CD4-positive, alpha-beta T cell treated with Interleukin-17A for 4 hours (primary cell): ENCODE measurements at regions not wholly inside any gene's neighbourhood (a gene's known extent, or its start where the extent isn't known, plus 50 kb on each side); places are given as distances from the start of the nearest gene placed in this dataset.
"Not testable (repeated sequence)": the region's sequence is repeated elsewhere in the genome, so short reads cannot be mapped to it uniquely, and the experiment has no call there.

Source experiments
- DNase-seq: peaks from one replicate; pipeline ENCODE4 v3.0.0-alpha.2; 2020; ENCODE audit warnings: mixed read lengths

DNA sequence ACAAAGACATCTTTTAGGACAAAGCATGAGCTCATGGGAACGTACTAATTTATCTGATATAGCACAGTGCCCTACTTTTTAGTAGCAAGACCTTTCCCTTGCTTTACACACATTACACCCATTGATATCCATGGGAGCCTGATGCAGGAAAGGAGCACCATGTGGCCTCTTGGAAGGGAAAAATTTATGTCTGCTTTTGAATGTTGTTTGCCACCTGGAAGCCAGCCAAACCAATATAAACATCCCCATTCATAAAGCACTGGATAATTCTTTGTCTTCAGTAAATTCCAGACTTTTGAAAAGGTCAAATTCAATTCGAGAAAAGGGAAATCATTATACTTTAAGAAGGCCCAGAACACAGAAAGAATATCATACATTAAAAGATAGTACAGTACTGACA is 152.3 kb upstream of the BEND6 start:
- DNase-seq = no peak

DNA sequence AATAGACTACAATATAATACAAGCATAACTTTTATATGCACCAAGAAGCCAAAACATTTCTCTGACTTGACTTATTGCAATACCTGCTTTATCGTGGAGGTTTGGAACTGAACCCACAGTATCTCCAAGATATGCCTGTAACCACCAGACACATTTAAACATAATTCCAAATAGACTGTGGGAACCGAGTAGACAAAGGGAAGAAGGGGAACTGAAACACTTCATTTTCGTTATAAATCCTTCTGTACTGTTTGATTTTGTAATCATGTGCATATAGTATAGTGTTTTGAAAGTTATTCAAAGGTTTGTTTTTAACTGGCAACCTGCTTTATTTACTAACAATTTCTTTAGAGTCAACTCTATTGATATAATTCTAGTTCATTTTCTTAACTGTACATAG is 154.9 kb upstream of the BEND6 start:
- DNase-seq = no peak

DNA sequence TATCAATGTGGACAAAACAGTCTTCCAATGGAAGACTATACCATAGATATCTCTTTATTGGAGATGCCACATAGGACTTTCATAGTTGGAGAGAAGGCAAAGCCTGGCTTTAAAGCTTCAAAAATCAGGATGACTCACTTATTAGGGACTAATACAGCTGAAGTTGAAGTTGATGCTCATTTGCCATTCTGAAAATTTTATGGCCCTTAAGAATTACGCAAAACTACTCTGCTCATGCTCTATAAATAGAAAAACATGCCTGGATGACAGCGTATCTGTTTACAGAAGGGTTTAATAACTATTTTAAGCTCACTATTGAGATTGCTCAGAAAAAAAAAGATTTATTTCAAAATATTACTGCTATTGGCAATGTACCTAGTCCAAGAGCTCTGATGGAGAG is 155.5 kb upstream of the DST start:
- no peak for DNase-seq

DNA sequence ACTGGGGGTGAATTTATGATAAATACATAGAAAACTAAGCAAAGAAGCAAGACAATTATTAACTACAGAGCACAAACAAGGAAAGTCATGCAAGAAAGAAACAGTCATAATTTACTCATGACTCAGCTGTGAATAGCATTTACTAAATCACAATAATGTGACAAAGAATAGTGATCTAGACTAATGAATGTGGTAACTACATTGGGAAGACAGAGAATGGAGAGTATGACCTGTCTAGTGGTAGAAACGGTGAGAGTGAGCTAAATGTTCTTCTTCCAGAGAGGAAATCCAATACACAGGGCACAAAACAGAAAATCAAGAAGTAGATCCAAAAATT is 153.5 kb upstream of the DST start:
- no peak for DNase-seq

DNA sequence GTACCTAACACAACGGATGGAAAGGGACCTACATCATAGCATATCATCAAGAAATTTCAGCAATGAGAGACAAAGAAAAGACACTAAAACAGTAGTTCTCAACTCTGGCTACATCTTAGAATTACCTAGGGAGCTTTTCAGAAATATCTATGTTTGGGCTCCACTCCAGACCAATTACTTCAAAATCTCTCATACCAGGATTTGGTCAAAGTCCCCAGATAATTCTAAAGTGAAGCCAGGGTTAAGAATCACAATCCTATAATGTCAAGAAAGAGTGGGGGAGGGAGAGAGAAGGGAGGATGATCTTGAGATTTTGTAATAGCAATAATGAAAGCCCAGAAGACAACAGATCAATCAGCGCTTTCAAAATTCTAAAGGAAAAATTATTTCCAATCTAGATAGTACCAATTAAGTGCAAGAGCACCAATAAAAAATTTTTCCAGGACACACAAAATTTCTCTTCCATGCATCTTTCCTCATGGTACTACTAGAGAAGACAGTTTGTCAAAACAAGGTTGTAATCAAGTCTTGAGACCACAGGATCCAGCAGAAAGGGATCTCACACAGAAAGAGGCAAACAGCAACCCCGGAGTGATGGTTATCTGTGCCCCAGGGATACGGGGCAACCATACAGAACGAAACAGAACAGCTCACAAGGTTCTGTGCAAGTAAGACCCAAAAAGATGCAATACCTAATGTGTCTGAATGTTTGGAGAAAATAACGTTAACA is 152.9 kb upstream of the DST start:
- DNase-seq = no peak

DNA sequence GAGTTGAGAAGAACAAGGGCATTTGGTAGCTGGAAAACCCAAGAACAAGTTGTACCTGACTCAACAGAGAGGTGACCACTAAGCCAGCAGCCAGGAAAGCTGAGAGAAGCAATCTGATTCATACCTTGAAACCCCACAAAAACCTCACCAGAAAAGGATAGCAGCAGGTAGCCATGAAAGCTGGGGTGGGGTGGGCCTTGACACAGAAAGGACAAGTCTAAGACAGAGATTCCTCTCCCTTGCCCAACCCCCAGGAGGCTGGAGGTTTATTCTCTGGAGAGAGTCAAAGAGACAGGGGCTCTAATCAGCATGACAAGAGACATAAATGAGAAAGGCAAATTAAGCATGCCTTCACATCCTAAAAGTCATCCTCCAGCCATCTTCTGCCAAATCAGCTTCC is 151.7 kb upstream of the DST start:
- no peak for DNase-seq

DNA sequence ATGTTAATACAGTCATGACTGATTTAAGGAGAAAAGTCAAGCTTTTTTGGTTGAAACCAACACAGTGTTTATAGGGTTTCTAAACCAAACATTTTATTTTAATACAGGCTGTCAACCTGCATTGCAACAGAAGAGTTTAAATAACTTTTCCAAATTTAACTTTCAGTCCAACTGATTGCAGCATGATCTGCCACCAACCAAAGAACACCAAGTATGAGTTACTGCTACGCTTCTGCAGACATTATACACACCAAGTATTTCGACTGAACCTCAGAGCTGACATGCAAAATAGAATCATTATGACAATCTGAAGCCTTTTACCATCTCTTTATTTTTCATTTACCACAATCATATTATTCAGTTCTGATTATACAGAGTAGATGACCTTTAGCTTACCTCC is 151.2 kb upstream of the DST start:
- no peak for DNase-seq

DNA sequence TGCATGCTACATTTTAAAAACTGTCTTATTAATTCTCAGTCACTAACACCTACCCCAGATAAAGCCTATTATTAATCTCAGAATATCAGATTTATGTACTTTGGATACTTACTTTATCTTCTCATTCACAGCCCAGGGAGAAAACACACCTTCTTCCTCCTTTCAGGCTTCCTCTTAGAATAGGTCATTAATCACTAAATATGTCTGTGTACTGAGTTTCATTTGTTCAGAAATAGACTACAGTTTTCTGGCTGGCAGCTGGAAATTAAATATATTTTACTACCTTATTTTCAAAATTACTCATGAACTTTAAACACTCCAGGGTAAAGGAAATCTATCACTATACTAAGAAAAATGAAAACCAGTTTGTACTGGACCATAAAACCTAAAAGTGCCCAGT is 147.7 kb upstream of the DST start:
- DNase-seq = no peak

DNA sequence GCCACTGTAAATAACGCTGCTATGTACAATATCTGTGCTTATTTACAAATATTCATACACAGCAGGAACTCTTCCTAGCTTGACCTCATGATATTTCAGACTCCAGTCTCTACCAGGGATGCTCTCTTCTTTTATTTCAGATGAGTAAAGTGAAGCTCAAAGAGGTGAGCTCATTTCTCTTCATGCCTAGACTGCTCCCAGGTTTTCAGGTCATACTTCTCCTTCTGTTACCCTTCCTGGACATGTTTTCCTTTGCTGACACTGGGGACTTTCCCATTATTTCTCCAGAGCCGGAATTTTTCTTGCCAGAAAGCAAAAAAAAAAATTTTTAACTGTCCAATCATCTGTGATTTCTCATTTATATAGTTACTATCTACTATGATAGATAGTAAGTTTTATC is 147.2 kb upstream of the DST start:
- no peak for DNase-seq

DNA sequence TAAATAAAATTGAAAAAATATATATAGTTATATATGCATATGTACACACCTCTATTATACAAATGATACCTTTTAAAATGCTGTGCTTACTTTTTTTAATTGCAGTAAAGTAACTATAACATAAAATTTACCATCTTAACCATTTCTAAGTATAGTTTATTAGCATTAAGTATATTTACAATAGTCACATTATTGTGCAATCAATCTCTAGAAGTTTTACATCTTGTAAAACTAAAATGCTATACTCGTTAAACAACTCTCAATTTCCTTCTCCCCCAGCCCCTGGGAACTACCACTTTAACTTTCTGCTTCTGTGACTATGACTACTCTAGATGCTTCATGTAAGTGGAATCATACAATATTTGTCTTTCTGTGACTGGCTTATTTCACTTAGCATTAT is 146.7 kb upstream of the DST start:
- DNase-seq = no peak

DNA sequence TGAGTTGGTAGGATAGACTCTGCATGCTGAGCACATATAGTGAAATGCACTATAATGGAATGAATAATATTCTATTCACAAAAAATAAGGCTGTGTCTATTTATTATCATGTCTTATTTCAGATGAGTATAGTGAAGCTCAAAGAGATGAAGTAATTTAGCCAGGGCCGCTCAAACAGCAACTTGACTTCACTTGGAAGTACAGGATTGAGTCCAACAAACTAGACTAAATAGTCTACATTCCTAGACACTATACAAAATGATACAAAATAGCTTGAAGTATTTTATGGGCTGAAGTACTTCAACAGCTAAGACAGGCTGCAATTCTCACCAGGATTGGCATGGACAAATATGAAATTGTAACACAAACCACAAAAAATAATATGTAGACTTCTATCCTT is 144.5 kb upstream of the DST start:
- no peak for DNase-seq

DNA sequence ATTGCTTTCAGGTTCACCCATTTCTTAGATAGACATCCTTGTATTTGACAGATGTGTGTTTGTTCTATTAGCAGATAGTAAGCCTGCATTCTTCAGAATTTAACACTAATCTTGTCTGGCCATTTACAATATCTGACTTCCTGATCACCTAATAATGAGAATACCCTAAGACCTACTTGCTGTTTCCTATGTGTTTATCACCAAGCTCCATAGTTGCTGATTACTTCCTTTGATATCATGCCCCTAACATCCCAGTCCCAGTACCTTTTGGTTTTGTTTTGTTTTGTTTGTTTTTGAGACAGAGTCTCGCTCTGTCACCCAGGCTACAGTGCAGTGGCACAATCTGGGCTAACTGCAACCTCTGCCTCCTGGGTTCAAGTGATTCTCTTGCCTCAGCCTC is 143.6 kb upstream of the DST start:
- DNase-seq = no peak

DNA sequence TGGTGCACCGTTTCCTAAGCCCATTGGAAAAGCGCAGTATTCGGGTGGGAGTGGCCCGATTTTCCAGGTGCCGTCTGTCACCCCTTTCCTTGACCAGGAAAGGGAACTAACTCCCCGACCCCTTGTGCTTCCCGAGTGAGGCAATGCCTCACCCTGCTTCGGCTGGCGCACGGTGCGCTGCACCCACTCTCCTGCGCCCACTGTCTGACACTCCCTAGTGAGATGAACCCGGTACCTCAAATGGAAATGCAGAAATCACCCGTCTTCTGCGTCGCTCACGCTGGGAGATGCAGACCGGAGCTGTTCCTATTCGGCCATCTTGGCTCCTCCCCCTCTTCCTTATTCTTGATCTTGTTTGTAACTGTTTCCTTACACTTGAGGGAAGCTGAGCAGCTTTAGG is 142.8 kb upstream of the DST start:
- not testable (repeated sequence) for DNase-seq

DNA sequence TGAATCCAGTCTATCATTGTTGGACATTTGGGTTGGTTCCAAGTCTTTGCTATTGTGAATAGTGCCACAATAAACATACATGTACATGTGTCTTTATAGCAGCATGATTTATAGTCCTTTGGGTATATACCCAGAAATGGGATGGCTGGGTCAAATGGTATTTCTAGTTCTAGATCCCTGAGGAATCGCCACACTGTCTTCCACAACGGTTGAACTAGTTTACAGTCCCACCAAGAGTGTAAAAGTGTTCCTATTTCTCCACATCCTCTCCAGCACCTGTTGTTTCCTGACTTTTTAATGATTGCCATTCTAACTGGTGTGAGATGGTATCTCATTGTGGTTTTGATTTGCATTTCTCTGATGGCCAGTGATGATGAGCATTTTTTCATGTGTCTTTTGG is 137.4 kb upstream of the DST start:
- not testable (repeated sequence) for DNase-seq

DNA sequence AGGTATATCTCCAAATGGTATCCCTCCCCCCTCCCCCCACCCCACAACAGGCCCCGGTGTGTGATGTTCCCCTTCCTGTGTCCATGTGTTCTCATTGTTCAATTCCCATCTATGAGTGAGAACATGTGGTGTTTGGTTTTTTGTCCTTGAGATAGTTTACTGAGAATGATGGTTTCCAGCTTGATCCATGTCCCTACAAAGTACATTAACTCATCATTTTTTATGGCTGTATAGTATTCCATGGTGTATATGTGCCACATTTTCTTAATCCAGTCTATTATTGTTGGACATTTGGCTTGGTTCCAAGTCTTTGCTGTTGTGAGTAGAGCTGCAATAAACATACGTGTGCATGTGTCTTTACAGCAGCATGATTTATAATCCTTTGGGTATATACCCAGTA is 135.8 kb upstream of the DST start:
- not testable (repeated sequence) for DNase-seq

DNA sequence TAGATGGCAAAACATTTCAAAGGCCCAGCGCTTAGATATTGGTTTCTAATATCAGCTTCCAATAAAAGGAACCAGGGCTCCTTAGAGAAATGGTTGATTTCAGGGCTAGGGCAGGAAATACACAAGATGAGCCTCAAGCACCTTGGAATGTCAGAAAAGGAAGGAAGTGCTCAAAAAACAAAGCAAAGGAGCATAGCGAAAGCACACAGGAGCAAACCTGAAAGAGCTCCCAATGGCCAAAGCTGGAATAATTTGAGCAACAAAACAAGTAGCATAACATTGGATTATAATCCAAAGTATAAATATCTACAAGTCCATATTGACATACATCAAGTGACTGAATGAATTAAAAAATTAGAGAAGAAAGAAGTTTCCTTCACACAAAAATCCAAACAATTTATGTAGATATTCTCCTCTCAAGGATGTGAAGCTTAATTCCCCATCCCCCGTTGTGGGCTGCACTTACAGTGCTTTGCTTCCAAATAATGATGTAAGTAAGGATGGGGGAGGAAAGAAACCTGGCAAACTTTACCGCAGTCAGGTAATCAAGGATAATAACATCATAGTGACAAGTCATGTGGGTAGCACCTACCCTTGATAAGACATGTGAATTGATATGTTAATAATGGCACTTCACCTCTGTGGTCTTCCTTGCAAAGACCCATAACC is 132.9 kb upstream of the DST start:
- no peak for DNase-seq

DNA sequence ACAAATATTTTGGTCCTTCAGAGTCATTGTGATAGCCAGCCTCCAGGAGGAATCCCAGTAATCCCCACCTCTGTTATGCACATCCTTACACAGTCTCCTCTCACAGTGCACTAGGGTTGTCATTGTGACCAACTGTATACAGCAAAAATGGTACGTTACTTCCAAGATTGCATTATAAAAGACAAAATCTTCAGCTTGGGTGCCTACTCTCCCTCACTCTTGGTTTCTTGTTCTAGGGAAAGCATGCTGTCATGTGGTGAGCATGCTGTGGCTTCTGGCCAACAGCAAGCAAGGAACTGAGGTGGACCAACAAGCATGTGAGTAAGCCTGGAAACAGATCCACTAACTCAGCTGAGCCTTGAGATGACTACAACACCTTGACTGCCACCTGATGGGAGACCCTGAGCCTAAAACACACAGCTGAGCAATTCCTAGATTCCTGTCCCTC is 130.1 kb upstream of the DST start:
- DNase-seq = no peak

DNA sequence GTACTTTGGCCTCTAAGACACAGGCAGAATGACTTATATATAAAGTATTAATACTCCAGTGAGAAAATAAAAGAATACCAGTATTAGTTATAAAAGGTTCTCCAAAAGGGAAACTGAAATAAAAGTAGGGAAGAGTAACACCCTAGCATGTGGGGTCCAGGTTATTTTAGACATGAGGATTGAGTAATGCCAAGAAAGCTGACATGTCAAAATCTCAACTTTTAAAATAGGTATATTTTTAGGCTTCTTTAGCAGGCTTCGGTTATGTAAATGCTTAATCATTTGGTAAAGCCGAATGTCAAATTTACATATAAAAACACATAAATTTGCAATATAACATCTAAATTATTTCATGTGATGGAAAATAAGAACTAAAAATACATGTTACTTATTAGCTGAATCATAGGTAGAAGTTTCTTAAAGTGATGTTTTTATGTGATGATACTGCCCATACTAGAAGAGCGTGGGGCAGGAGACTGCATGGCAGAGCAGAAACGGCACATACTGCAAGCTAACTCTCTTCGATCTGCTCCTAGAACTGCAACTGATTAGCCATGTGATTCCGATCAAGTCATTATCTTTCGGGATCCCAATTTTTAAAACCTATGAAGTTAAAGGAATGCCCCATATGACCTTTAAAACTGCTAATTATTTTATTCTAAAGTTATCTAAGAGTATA is 129.4 kb upstream of the DST start:
- DNase-seq = no peak

DNA sequence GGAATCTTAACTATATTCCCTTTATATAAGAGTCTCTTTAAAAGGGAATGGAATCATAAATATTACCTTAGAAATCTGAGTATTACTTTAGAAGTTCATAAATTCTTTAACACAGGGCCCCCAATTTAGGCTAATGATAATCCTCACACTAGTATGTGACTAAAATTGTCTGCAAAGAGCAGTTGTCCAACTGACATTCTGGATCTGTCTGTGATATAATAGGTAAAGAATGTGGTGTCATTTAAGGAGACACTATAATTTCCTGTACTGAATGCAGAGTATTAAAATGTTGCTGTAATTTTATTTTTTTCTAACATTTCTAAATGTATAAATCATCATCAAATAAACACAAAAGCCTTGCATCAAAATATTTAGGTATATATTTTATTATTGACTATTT is 128.5 kb upstream of the DST start:
- DNase-seq = no peak

DNA sequence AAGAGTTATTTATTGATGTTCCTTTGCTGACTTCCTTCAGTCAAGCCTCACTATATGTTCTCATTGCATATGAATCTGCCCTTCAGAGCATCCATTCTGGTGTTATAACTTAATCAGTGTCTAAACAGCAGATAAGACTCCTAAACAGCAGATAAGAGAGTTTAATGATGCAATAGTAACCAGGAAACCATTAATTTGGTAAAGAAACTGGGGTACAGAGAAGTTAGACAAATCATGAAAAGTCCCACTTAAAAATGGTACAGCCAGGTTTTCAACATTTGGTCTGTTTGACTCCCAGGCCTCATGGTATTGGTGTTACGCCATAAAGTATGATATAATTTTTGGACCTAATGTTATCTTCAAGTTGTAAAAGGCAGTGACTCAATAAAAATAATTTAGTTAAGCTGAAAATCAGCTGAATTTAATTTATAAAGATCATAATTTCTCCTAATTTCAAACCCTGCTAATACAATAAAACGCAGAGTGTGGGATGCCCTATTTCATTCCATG is 127.4 kb upstream of the DST start:
- DNase-seq = no peak

DNA sequence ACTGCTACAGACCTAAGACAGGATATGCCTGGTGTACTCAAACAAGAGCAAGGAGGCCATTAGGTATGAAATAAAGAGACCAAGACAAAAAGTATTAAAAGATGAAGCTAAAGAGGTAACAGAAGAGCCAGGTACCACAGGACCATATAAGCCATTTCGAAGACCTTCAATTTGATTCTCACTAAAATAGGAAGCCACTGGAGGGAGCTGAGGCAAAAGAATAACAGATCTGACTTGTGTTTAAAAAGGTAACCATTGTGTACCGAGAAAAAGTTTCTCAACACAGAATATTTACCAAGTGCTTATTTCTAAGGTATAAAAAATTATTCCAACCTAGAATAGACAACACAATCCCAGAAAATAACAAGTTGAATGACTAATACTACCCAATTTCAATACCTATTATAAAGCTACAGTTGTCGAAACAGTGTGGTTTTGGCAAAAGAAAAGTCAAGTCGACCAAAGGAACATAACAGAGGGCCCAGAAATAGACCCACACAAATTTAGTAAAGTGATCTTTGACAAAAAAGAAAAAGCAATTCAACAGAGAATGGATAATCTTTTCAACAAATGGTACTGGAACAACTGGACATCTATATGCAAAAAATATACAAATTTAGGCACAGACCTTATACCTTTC is 125.3 kb upstream of the DST start:
- no peak for DNase-seq

DNA sequence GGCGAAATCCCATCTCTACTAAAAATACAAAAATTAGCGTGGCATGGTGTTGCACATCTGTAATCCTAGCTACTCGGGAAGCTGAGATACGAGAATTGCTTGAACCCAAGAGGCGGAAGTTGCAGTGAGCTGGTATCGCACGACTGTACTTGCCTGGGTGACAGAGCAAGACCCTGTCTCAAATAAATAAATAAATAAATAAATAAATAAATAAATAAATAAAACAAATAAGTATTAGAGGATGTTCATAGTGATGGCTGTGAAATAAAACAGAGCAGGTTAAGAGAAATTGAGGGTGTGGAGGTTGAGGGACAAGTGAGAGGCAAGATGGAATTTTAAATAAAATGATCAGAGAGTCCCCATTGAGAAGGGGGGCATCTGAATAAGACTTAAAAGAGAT is 124.7 kb upstream of the DST start:
- no peak for DNase-seq

DNA sequence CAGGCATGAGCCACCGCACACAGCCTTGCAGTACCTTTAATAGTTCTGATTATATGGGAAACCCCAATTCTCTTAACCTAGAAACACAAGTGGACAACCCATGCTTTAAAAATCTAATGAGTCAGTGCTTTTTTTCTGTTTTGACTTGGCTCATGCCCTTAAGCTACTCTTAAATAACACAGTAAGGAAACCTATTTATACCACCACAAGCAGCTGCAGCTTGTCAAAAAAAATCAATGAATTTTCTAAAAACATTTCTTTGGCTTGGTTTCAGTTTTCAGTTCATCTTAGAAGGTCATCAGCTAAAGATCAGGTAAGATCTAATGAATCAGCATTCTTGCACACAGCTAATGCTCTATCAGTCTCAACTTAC is 124.1 kb upstream of the DST start:
- DNase-seq = no peak
